Natural killer cell (primary cell): ENCODE measurements at regions not wholly inside any gene's neighbourhood (a gene's known extent, or its start where the extent isn't known, plus 50 kb on each side); places are given as distances from the start of the nearest gene placed in this dataset.

Experiments used
- ATAC-seq, 3 donors: fragments of 150-1000 bp in 2 of 3; fragments of 200-7000 bp in 1 of 3; cut with Tn5 transposase; 1 replicate in 1 of 3; 2 replicates in 2 of 3; pipeline ENCODE4 v1.10.0; 2021; ENCODE audit warnings: mild to moderate bottlenecking in 2 of 3, moderate library complexity in 2 of 3
- DNase-seq, 2 donors: peaks; one replicate each; pipeline versions ENCODE4 v3.0.0 to v3.0.0-alpha.2; 2013 to 2021; ENCODE audit warnings: mixed read lengths in 1 of 2
- H3K27ac ChIP-seq: one replicate; pipeline ENCODE4 v1.5.1; 2013; ENCODE audit warnings: mild to moderate bottlenecking, low read length
- H3K27me3 ChIP-seq: one replicate; pipeline ENCODE4 v1.6.1; 2013; ENCODE audit warnings: low read length; ENCODE audit not compliant: control insufficient read depth, insufficient read depth
- H3K36me3 ChIP-seq: one replicate; pipeline ENCODE4 v1.6.1; 2013; ENCODE audit warnings: low read length; ENCODE audit not compliant: control insufficient read depth, insufficient read depth
- H3K4me1 ChIP-seq: one replicate; pipeline ENCODE4 v1.6.1; 2013; ENCODE audit warnings: low read length; ENCODE audit not compliant: control insufficient read depth, insufficient read depth
- H3K4me3 ChIP-seq: one replicate; pipeline ENCODE4 v1.5.1; 2013; ENCODE audit warnings: low read length
- H3K9me3 ChIP-seq: one replicate; pipeline ENCODE4 v1.6.1; 2013; ENCODE audit warnings: low read length; ENCODE audit not compliant: control insufficient read depth, insufficient read depth
- H3K27ac Mint-ChIP-seq, 2 donors: one replicate each; pipeline ENCODE4 v1.8.0; 2022; ENCODE audit warnings: mild to moderate bottlenecking in 2 of 2, mixed read lengths in 2 of 2, moderate library complexity in 1 of 2
- H3K27me3 Mint-ChIP-seq, 2 donors: one replicate each; pipeline ENCODE4 v1.8.0; 2022; ENCODE audit warnings: low read depth in 2 of 2, mixed read lengths in 2 of 2
- H3K36me3 Mint-ChIP-seq: one replicate; pipeline ENCODE4 v1.8.0; 2022; ENCODE audit warnings: mixed read lengths
- H3K4me1 Mint-ChIP-seq, 2 donors: one replicate each; pipeline ENCODE4 v1.8.0; 2022; ENCODE audit warnings: mixed read lengths in 2 of 2
- H3K4me3 Mint-ChIP-seq: one replicate; pipeline ENCODE4 v1.8.0; 2022; ENCODE audit warnings: mild to moderate bottlenecking, moderate library complexity, mixed read lengths
- H3K9me3 Mint-ChIP-seq, 2 donors: one replicate each; pipeline ENCODE4 v1.8.0; 2022; ENCODE audit warnings: mixed read lengths in 2 of 2
- CTCF ChIP-seq: fragments of 200-600 bp; IDR thresholded peaks from one replicate; pipeline ENCODE4 v1.8.0; 2022; ENCODE audit warnings: antibody characterized with exemption
- WGBS: methylation state at CpG from one replicate; pipeline ENCODE4 v1.1.7; 2013; ENCODE audit warnings: missing lambda C conversion rate; ENCODE audit not compliant: insufficient coverage; 5-methylcytosine and 5-hydroxymethylcytosine counted together
- intact Hi-C: fragments of 100-400 bp; cut with micrococcal nuclease; formaldehyde crosslinking; loops from one replicate; pipeline ENCODE4 v1.14.2; 2022

DNA sequence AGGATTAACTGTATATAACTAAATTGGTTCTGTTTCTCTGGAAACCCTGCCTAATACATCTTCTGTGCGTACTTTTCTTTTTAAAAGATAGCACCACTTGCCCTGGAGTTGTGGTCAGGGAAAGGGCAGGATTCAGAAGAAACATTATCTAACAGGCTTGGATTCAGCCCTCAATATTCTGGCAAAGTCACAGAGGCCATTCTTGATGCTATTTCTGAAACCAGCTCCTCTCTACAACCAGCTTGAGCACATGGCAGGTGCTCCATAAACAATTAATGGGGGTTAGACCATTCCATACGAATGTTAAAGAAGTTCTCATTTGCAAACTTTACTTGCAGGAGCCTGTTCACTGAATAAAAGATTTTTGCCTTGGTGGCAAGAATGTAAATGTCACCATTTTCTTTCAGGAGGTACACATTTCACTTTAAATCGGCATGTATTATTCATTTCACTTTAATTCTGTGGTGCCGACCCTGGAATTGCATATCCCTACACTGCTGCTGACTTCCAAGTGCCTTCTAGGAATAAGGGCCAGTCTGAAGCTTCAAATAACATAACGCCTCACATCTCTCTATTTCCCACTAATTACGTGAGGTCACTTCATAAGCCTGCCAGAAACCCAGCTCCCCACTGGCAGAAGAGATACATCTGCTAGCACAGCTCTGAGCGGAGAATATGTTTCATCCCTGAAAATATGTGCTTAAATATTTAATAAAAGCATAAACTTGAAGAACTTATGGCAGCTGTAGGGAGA, 248.7 kb downstream of the ADGRG6 start:
- no peak for TF ChIP-seq CTCF
- H3K27ac ChIP-seq: no peak overlapping the region
- H3K9me3 Mint-ChIP-seq: no peaks in the 10 kb centered on the region
- no peaks in the 10 kb centered on the region for H3K9me3 ChIP-seq
- WGBS: 84% methylated on average over 6 of the region's 7 CpGs
- no peaks in the 10 kb centered on the region for H3K36me3 ChIP-seq
- DNase-seq (no peak), ATAC-seq (no peak)
- no peak overlapping the region for H3K4me3 Mint-ChIP-seq
- no peak overlapping the region for H3K27ac Mint-ChIP-seq
- H3K4me1 Mint-ChIP-seq: no peaks in the 10 kb centered on the region
- peaks cover 0 to 12% of the 10 kb centered on the region in 2 donors for H3K27me3 Mint-ChIP-seq
- no peaks in the 10 kb centered on the region for H3K36me3 Mint-ChIP-seq
- no peaks in the 10 kb centered on the region for H3K27me3 ChIP-seq
- H3K4me3 ChIP-seq: no peak overlapping the region
- no peaks in the 10 kb centered on the region for H3K4me1 ChIP-seq
- intact Hi-C loops: no loop called here

- DNase-seq (peak in 1 of 2 donors; percentile 57), ATAC-seq (peak in 1 of 3 donors; percentile 40)
- H3K36me3 ChIP-seq: no peaks in the 10 kb centered on the region
- Mint-ChIP-seq H3K9me3 (no peaks in the 10 kb centered on the region), H3K27ac (no peak overlapping the region), H3K36me3 (no peaks in the 10 kb centered on the region), H3K27me3 (peaks cover 0 to 12% of the 10 kb centered on the region in 2 donors), H3K4me1 (no peaks in the 10 kb centered on the region), H3K4me3 (no peak overlapping the region)
- no peak overlapping the region for H3K27ac ChIP-seq
- TF ChIP-seq CTCF: no peak
- intact Hi-C loops: no loop called here
- H3K27me3 ChIP-seq: no peaks in the 10 kb centered on the region
- H3K4me1 ChIP-seq: no peaks in the 10 kb centered on the region
- no peaks in the 10 kb centered on the region for H3K9me3 ChIP-seq
- 61% methylated on average over 9 of the region's 9 CpGs for WGBS
- no peak overlapping the region for H3K4me3 ChIP-seq
Measured at GRCh38 chr6:142551274-142551811, 249.5 kb downstream of the ADGRG6 start.

- Mint-ChIP-seq H3K36me3 (no peaks in the 10 kb centered on the region), H3K4me3 (no peak overlapping the region), H3K9me3 (peaks cover 0 to 3% of the 10 kb centered on the region in 2 donors), H3K4me1 (no peaks in the 10 kb centered on the region), H3K27ac (no peak overlapping the region), H3K27me3 (peaks cover 0 to 3% of the 10 kb centered on the region in 2 donors)
- ATAC-seq (no peak), DNase-seq (no peak)
- Histone ChIP-seq H3K9me3 (no peaks in the 10 kb centered on the region), H3K27ac (no peak overlapping the region), H3K36me3 (no peaks in the 10 kb centered on the region), H3K4me1 (no peaks in the 10 kb centered on the region), H3K4me3 (no peak overlapping the region), H3K27me3 (no peaks in the 10 kb centered on the region)
- WGBS: 89% methylated on average over 3 of the region's 3 CpGs
- no peak for TF ChIP-seq CTCF
- intact Hi-C loops: no loop called here
Measured at GRCh38 chr6:142558786-142559185, 257.0 kb downstream of the ADGRG6 start.
